ENCODE measurements at regions not wholly inside any gene's neighbourhood (a gene's known extent, or its start where the extent isn't known, plus 50 kb on each side); places are given as distances from the start of the nearest gene placed in this dataset.

DNA sequence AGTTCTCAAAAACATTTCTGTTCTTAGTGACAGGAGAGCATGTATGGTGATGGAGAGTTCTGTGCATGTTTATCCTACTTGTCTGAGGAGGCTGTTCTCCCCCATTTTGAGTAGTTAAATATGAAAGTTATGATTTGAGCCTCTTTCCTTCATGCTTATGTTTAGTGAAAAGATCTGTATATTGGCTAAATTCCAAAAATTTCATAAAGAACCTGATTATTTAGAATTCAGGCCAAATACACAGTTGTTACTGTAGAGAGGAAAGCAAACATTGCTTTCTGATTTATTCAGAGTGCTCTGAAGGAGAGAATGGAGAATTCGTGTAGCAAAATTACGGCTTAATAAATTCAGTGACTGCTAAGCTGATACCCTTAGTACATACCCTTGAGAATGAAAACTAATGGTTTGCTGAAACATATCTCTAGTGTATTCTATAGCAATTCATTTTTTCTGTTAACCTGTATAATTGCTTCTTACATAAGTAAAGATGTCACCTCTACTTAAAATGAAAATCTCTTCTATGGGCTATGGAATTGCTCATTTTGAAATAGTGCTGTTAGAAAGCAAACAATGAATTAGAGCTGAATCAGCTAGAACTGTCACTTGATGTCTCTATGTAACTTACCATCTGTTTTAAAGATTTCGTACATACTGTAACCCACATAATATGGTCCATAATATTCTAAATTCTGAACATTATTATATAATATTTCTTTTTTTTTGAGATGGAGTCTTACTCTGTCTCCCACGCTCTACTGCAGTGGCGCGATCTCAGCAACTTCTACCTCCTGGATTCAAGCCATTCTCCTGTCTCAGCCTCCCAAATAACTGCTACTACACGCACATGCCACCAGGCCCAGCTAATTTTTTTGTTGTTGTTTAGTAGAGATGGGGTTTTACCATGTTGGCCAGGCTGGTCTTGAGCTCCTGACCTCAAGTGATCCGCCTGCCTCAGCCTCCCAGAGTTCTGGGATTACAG lies 417.0 kb upstream of the RGS6 start:
- no peak for DNase-seq

DNA sequence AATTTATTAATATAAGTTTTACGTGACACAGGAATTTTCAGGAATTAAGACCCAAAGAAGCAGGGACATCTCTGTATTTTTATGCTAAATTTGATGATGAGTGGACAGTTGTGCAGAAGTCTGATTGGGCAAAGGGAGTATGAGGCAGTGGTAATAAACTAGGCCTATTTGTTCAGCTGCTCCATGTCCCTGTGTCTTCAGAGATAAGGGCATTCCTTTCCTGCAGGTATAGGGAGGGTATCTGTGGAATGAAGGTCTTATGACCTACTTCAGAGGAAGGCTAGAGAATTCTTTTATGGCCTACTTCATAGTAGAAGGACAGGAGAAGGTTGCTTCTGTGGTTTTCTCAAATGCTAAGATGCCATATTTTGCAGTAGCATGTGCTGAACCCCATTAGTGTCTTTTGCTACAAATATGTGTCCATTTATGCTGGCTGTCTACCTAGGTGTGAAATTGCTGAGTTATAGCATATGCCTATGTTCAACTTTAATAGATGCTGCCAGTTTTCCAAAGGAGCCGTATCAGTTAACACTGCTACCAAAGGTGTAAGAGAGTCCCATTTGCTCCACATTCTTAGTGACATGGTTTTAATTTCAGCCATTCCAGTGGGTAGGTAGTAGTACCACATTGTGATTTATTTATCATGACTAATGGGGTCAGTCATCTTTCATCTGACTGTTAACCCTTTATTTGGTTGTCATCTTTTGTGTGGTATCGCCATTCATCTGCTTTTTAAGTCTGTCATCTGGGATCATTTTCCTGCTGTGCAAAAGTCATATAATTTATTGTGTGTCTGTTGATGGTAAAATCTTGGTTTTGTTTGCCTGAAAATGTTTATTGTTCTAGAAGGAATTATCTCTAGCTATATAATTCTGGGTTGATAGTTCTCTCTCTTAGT lies 410.7 kb upstream of the RGS6 start:
- no peak for DNase-seq

DNA sequence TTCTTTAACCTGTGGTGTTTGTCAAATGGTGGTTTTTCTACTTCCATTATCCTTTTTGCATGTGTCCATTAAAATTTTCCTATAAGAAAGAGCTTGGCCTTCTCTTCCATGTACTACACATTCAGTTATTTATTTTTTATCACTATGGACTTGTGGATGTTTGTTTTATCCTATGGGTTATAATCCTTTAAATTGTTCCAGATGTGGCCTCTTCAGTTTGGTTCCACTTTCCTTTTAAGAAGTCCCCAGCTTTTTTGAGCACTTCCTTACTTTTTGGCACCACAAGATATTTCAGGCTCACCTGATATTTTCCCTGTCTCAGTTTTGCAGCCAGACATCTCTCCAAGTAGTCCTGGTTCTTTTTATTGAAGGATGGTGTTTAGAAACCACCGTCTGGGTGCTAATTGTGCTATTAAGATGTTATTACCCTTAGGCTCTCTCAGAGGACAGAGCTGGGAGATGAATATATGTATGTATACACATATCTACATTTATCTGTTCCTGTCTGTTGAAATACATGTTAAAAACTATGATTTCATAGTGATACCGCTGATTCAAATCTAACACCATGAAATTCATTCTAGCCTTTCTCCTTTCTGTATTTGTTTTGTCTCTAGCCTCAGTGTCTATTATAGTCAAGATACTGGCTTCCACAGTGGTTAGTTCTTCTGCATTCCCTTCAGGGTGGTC lies 408.5 kb upstream of the RGS6 start:
- DNase-seq = no peak

GRCh38 chr14:71524320-71524982 lies 407.8 kb upstream of the RGS6 start:
- DNase-seq = no peak

DNA sequence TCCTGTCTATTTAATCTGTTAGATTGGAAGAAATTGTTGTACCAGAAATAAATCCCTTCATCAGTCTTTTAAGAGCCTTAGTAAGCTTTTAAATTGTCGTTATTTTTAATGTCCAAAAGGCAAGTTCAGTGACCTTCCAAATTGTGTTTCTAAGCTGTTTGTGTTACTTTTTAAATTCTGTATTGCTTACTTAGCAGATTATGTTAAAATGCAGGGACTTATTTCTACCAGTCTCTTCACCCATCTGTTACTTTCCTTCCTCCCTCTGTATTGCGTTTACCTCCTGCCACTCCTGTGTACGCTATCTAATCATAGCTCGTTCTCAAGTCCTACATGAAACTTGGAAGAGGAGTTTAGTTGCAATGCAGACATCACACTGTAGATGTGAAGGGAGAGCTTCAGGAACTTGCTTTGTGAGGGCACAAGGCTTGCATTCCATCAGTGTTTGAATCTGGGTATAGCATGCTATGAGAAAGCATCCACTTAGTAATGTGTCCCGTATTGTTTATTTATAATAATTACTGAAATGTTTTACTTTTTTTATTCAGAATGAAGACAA lies 406.5 kb upstream of the RGS6 start:
- DNase-seq = no peak

GRCh38 chr14:71526388-71526787 lies 405.8 kb upstream of the RGS6 start:
- no peak for DNase-seq

DNA sequence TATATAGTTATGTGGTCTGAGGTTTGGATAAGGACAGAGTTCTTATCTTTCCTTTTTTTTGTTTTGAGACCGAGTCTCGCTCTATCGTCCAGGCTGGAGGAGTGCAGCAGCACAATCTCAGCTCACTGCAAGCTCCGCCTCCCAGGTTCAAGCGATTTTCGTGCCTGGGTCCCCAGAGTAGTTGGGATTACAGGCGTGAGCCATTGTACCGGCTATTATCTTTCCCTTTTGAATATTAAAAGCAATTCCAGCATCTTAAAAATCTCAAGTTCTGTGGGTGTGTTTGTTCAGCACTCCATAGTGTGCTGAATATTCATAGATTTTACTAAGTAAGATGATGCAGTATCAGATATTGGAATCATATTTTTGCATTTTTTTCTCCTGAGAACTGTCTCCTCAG lies 404.4 kb upstream of the RGS6 start:
- no peak for DNase-seq

GRCh38 chr14:71529848-71530247 lies 402.4 kb upstream of the RGS6 start:
- DNase-seq = no peak

- DNase-seq = no peak
Observed at GRCh38 chr14:71532344-71532743, 399.9 kb upstream of the RGS6 start.

- no peak for DNase-seq
Observed at GRCh38 chr14:71532790-71533189, 399.4 kb upstream of the RGS6 start.

- DNase-seq = no peak
Observed at GRCh38 chr14:71533390-71533789, 398.8 kb upstream of the RGS6 start.

GRCh38 chr14:71533800-71534199 lies 398.4 kb upstream of the RGS6 start:
- DNase-seq = no peak

- DNase-seq = no peak
Observed at GRCh38 chr14:71534506-71534905, 397.7 kb upstream of the RGS6 start.

DNA sequence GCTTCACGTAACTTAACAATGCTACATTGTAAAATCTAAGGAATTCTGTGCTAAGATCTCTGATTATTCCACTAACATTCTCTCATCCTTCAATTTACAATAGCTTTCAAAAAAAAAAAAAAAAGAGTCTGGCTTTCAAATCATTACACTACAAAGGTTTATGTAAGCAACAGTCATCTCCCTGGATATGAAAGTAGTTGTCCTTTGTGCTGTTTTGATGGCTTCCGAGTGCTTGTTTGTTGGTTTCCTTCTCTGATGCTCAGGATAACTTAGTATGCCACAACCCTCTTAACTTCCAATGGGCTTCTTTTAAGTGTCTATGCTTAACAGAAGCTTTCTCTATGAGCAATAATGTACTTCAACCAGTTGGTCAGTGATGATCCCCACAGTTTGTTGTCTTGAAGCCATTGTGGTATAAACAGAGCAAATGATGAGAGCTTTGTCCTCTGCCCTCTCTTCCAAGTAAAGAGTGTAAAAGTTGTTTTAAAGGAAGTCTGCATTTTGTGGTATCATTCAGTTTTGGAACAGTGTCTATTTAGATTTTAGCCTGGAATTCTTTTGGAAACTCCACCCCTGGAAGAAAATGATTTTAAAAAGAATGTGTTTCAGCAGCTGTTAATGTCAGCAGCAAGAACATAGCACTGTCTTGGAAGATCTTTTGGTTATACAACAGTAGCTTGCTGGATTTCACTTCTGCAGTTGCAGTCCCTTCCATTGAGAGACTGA lies 396.1 kb upstream of the RGS6 start:
- no peak for DNase-seq

GRCh38 chr14:71536927-71537772 lies 395.1 kb upstream of the RGS6 start:
- no peak for DNase-seq

DNA sequence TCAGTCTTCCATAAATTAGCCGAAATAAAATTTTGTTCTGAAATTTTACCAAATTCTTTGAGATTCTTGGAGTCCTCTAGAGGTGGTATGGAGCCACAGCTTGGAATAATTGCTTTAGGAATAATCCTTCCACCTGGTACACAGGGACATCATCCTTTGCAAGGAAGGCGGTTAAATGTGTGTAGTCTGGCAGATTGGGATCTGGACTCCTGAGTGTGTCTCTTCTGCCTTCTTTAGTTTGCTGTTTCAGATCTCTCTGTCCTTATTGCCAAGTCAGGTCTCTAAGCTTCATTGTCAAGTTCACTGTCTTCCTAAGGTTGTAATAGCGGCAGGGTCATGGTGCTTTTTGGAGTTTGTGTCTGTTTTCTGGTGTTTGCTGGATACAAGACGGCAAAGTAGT lies 393.9 kb upstream of the RGS6 start:
- DNase-seq = no peak

DNA sequence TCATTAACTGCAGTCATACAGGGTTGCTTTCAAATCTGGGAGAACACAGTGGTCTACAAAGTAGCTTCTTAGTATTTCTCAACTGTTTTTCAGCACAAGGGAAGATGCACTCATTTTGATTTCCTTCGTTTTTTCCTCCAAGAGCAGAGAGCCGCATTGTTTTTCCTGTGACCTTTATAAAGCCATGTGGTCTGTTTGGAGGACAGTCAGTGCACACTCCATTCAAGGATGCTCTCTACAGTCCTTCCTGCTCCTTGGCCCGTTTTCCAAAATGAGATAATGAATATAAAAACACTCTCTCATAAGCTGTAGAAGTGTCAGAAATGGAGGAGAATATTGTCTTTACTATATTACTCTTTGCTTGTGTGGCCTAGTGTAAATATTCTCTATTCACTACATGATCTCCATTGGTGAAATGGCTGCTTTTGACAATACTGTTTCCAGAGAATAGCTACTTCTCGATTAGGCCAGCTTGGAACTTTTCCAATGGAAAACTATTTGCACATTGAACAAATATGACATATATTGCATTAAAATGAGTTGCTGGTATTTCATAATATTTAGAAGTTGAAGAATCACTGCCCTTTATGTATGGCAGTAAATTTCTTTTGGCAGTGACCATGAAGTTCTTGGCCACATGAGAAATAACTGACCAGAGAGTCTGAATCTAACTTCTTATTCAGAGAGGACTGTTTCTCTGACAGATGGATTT lies 393.1 kb upstream of the RGS6 start:
- no peak for DNase-seq

- no peak for DNase-seq
Observed at GRCh38 chr14:71539650-71540285, 392.5 kb upstream of the RGS6 start.

- DNase-seq = no peak
Observed at GRCh38 chr14:71541271-71541670, 391.0 kb upstream of the RGS6 start.

Measured in CD4-positive, alpha-beta T cell treated with Interleukin-6 for 4 hours (primary cell).